GM19468 (cell line): ENCODE measurements at regions not wholly inside any gene's neighbourhood (a gene's known extent, or its start where the extent isn't known, plus 50 kb on each side); places are given as distances from the start of the nearest gene placed in this dataset.

ENCODE experiments used
- ATAC-seq: cut with Tn5 transposase; IDR thresholded peaks from one replicate; pipeline ENCODE4 v1.9.1; 2021; ENCODE audit warnings: mild to moderate bottlenecking, moderate library complexity, moderate number of reproducible peaks; ENCODE audit not compliant: unreplicated experiment; ENCODE audit errors: extremely low read depth

DNA sequence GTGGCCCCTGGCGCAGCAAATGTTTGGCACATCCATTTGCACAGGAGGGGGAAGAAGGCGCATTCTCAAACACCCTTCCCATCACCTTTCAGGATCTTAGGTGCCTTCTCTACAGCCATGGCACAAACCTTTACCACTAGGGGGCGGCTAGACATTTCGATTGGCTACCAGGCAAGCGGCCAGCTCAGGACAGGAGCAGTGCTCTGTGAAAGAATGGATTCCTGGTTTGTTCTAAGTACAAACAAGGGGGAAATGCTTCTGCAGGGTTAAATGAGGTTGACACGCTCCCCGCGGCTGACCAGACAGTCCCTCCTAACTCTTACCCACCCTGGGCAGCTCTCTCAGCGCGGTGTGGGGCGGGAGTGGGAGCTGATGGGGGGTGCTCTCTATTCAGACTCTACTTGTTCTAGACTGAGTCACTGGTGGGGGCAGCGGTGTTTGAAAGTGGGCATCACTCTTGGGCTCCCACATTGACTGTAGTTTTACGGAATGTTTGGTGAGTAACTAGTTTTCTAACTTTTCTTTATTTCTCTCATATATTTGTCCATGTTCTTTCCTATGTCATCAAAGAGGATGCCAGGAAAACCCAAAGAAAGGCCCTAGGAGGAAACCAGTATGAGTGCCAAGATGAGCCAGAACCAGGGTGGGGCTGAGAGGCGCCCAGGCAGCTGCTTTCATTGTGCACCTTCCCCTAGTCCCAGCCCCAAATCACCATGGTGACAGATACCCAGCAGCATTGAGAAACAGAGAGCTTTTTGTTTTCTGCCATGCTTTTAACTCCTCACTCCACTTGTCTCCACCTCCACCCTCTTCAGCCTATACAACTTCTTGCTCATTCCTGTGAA lies 61.4 kb upstream of the GPR158 start:
- ATAC-seq: peak; percentile 65

DNA sequence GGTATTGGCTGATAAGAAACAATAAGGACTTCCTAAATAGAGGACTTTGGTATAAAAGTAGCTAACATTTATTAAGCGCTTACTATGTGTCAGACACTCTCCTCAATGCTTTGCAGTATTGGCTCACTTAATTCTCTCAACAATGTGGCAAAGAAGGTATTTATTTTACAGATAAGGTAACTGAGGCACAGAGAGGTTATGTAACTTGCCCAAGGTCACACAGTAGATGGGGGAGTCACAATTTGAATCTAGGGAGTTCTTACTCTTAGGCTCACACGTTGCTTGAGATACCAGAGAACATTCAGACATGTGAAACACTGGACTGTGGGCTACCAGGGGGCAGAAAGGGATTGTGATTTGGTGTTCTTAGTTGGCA lies 60.8 kb upstream of the GPR158 start:
- ATAC-seq: no peak

DNA sequence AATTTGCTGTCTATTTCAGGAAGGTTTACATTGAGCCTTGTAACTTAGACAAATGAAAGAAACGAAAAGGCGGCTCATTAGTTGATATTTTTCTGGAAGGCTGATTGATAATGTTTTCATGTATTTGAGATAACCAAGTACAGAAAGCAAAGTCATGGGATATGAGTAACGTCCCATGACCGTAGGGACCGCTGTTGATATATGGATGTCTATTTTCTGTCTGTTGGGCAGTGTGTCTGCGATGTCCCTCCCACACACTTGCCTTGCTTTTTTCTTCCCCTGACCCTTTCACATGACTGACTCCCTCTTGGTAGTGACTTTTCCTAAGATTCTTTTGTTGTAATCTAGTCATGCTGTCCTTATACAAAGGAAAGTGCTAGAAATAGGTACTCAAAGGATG lies 57.0 kb upstream of the GPR158 start:
- ATAC-seq: no peak

DNA sequence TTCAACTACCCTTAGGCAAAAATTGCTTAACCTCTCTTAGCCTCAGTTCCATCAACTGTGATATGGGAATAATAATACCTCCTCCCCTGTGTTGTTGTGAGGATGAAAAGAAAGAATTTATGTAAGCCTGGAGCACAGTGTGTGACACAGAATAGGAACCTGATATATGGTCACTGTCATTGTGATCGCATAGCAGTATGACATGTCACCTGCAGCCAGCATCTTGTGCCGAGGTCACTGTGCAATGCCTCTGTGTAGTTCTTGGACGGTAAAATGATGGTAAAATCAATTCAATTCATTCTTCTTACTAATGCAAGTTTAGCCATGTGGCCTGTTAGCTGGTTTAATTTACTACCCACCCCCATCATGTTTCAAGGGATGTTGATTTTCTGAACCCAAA lies 54.6 kb upstream of the GPR158 start:
- ATAC-seq: no peak
